ENCODE measurements at regions not wholly inside any gene's neighbourhood (a gene's known extent, or its start where the extent isn't known, plus 50 kb on each side); places are given as distances from the start of the nearest gene placed in this dataset.

- no peak for TF ChIP-seq POLR2AphosphoS5 (IDR thresholded peaks at IDR 0.05; ENCODE audit: low read depth, low read length)
- TF ChIP-seq TAF1 (IDR thresholded peaks at IDR 0.05; ENCODE audit: borderline replicate concordance, insufficient read depth, low read length): no peak
- TF ChIP-seq FOXP2 (optimal IDR thresholded peaks at IDR 0.05; ENCODE audit: borderline replicate concordance, extremely low read depth, extremely low read length, insufficient read depth): no peak
- no peak for TF ChIP-seq REST (IDR thresholded peaks at IDR 0.05; ENCODE audit: insufficient read depth in 1 of 2, low read depth in 2 of 2, low read length in 2 of 2)
Measured at GRCh38 chr5:145244251-145244650, 590.9 kb downstream of the PRELID2 start.
